HUES64 (cell line): ENCODE measurements at regions not wholly inside any gene's neighbourhood (a gene's known extent, or its start where the extent isn't known, plus 50 kb on each side); places are given as distances from the start of the nearest gene placed in this dataset.

ENCODE experiments used
- H3K27ac ChIP-seq: 2 replicates; pipeline ENCODE4 v1.7.0; 2013; ENCODE audit warnings: low read depth, low read length, inconsistent platforms
- H3K27me3 ChIP-seq: 2 replicates; pipeline ENCODE4 v1.6.1; 2013; ENCODE audit warnings: mild to moderate bottlenecking, low read length; ENCODE audit not compliant: insufficient read depth
- H3K36me3 ChIP-seq: 2 replicates; pipeline ENCODE4 v1.6.1; 2013; ENCODE audit warnings: mild to moderate bottlenecking, low read length; ENCODE audit not compliant: insufficient read depth
- H3K4me1 ChIP-seq: 2 replicates; pipeline ENCODE4 v1.6.1; 2013; ENCODE audit warnings: mild to moderate bottlenecking, low read length, moderate library complexity; ENCODE audit not compliant: insufficient read depth
- H3K4me3 ChIP-seq: 2 replicates; pipeline ENCODE4 v1.5.1; 2013; ENCODE audit warnings: mild to moderate bottlenecking, low read length, moderate library complexity
- H3K9ac ChIP-seq: 2 replicates; pipeline ENCODE4 v1.6.1; 2013; ENCODE audit warnings: mild to moderate bottlenecking, low read depth, low read length
- H3K9me3 ChIP-seq: 2 replicates; pipeline ENCODE4 v1.6.1; 2013; ENCODE audit warnings: low read depth, low read length; ENCODE audit not compliant: insufficient read depth
- WGBS: fragments of 150-250, 120-280 bp; methylation state at CpG from one replicate; pipeline ENCODE4 v1.1.7; 2013; ENCODE audit warnings: missing lambda C conversion rate; 5-methylcytosine and 5-hydroxymethylcytosine counted together

DNA sequence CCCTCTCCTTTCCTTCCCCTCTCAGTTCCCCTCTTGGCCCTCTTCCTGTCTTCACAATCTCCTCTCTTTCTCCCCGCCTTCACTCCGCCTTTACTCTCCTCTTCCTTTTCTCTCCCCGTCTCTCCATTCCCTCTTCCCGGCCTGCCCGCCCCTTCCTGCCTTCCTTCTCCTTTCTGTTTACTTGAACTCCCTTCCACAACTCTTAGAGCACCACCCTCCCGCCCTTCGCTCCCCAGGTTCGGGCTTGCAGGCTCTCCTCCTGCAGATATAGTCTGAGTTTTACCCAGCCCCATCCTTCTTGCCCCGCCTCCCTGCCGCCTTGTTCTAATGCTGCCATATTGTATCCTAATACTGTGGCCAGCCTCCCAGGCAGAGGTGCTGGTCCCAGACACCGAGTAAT lies 201.5 kb upstream of the N4BP1 start:
- H3K9ac ChIP-seq, result 0 out of 2 replicates have a peak overlapping the region, but pooled peaks have one; percentile 25
- no peak overlapping the region for H3K27ac ChIP-seq
- H3K27me3 ChIP-seq, result peaks cover 52% of the 10 kb centered on the region
- H3K4me1 ChIP-seq, result peaks cover 5% of the 10 kb centered on the region
- no peaks in the 10 kb centered on the region for H3K9me3 ChIP-seq
- WGBS, result 32% methylated on average over 11 of the region's 11 CpGs
- peak overlapping the region; percentile 49 for H3K4me3 ChIP-seq
- no peaks in the 10 kb centered on the region for H3K36me3 ChIP-seq

DNA sequence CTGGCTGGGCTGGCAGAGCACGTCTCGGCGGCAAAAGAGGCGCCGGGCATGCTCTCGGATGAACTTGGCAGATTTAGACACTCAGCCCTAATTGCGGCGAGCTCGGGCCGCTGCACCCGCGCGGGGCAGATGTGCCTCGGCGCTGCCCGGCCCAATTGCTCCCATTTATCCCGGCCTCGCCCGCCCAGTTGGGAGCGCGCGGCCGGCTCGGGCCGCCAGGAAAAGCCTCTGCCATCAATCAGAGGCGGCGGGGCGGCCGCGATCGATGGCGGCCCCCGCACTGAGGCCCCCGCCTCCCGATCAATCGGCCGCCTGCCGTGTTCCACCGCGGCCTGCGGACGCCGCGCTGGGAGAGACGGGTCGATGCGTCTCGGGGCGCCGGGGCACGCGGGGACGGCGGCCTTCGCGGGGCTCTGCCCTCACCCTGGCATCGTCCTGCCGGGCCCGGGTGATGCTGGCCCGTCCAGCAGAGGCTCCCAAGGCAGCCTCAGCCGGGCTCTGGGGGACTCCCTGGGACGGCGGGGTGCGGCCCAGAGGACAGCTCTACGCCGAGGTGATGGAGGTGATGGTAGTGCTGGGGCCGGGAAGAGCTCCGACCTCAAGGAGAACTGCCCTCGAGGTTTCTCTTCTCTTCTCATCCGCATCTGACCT lies 200.9 kb upstream of the N4BP1 start:
- Histone ChIP-seq H3K36me3 (no peaks in the 10 kb centered on the region), H3K27me3 (peaks cover 52% of the 10 kb centered on the region), H3K4me1 (peaks cover 5% of the 10 kb centered on the region), H3K27ac (no peak overlapping the region), H3K4me3 (peak overlapping the region; percentile 49), H3K9ac (peak overlapping the region; percentile 38; the same call in 1 of the 2 replicates), H3K9me3 (no peaks in the 10 kb centered on the region)
- WGBS, result 2% methylated on average over 70 of the region's 70 CpGs

DNA sequence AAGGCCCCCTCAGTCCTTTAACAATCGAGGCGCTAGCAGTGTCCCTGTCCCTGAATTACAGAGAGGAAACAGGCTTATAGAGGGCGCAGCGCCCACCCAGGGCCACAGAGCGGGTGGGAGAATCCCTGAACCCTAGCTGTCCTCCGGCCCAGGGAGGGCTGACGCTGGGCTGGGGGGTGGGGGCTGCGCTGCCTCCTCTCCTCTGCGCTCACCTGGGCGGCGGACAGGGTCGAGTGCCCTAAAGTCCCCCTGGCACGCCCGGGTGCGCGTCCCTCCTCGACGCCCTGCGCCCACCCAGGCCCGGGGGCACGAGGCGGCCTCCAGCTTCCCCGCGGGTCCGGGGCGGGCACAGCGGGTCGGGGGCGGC lies 200.4 kb upstream of the N4BP1 start:
- Histone ChIP-seq H3K9ac (no peak overlapping the region), H3K27ac (no peak overlapping the region), H3K36me3 (no peaks in the 10 kb centered on the region), H3K4me1 (peaks cover 5% of the 10 kb centered on the region), H3K9me3 (no peaks in the 10 kb centered on the region), H3K27me3 (peaks cover 52% of the 10 kb centered on the region), H3K4me3 (peak overlapping the region; percentile 49)
- WGBS, result 15% methylated on average over 29 of the region's 29 CpGs

DNA sequence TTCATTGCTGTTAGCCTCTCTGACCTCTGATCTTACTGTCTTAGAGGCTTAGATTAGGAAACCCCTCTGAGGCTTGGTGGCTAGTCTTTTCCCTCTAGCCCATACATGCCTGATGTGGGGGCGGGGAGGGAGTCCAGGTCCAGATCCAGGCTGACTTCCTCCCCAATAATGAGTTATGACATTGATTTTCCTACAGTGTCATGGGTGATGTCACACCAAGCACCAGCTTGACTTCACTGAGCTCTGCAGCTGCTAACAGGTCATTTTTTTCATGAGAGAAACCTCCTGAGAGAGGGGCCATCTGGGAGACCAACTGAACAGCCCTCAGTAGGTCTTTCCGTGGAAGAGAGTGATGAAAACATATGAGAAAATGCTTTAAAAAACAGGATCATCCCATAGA lies 180.2 kb upstream of the N4BP1 start:
- 100% methylated on average over 1 of the region's 2 CpGs for WGBS
- no peak overlapping the region for H3K9ac ChIP-seq
- no peak overlapping the region for H3K27ac ChIP-seq
- H3K4me1 ChIP-seq, result peaks cover 13% of the 10 kb centered on the region
- H3K9me3 ChIP-seq, result 0 out of 2 replicates have a peak, but pooled peaks cover 5% of the 10 kb centered on the region
- H3K27me3 ChIP-seq, result no peaks in the 10 kb centered on the region
- no peak overlapping the region for H3K4me3 ChIP-seq
- no peaks in the 10 kb centered on the region for H3K36me3 ChIP-seq

DNA sequence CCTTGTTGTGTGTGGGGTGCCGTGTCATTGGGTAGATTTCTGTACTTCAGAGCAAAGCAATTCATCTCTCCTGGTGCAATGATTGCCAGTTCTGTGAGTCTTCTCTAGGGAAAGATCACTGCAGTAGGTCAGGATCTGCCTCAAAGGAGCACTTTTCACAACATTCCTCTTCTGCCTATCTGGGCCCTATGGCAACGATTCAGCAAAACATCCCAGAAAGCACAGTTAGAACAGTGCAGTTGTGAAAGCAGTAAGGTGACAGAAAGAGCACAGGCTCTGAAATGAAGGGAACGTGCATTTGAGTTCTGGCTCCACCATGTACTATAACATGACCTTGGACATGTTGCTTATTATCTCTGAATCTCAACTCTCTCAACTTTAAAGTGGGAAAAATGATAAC lies 178.5 kb upstream of the N4BP1 start:
- 85% methylated on average over 3 of the region's 3 CpGs for WGBS
- 0 out of 2 replicates have a peak, but pooled peaks cover 9% of the 10 kb centered on the region for H3K9me3 ChIP-seq
- no peaks in the 10 kb centered on the region for H3K36me3 ChIP-seq
- no peak overlapping the region for H3K4me3 ChIP-seq
- H3K4me1 ChIP-seq, result peaks cover 8% of the 10 kb centered on the region; the same call in 1 of the 2 replicates
- H3K27ac ChIP-seq, result no peak overlapping the region
- no peak overlapping the region for H3K9ac ChIP-seq
- H3K27me3 ChIP-seq, result no peaks in the 10 kb centered on the region

DNA sequence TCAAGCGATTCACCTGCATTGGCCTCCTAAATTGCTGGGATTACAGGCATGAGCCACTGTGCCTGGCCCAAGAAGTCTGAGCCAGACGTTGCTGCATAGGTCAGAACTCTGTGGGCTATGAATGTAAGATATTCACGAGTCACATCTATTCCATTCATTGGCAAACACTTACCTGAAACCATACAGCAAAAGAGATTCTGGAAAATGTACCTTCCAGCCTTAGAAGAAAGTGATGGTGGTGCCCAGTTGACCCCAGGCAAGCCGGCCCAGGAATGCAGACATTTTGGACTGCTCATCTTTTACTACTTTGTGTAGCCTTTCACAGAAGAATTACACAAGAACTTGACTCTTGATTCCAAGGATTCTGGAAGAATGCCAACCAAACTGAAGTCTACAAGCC lies 135.6 kb upstream of the N4BP1 start:
- Histone ChIP-seq H3K9me3 (peaks cover 10% of the 10 kb centered on the region), H3K27me3 (no peaks in the 10 kb centered on the region), H3K4me3 (no peak overlapping the region), H3K9ac (no peak overlapping the region), H3K27ac (no peak overlapping the region), H3K36me3 (no peaks in the 10 kb centered on the region), H3K4me1 (no peaks in the 10 kb centered on the region)
- 92% methylated on average over 4 of the region's 4 CpGs for WGBS

DNA sequence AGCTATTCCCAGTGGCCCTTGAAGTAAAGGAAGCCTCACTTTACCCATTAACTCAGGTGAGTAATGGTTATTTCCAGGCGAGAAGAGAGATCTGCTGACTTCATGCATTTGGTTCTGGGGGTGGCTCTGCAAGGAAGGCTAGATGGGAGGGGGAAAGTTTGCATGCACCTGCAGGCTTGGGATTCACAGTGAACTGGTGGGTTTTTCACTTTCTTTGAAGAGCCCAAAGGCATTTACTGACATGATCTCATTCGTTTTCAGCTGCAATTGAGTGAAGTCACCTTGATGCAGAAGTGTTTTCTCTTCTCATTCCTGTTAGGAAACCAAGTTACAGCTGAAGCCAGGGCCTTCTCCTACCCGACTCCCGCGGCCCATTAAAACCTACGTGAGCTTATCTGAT lies 131.0 kb upstream of the N4BP1 start:
- H3K27ac ChIP-seq, result no peak overlapping the region
- no peaks in the 10 kb centered on the region for H3K36me3 ChIP-seq
- peaks cover 5% of the 10 kb centered on the region; the same call in 1 of the 2 replicates for H3K4me1 ChIP-seq
- 83% methylated on average over 6 of the region's 6 CpGs for WGBS
- H3K9ac ChIP-seq, result no peak overlapping the region
- H3K9me3 ChIP-seq, result peaks cover 10% of the 10 kb centered on the region
- H3K4me3 ChIP-seq, result no peak overlapping the region
- H3K27me3 ChIP-seq, result no peaks in the 10 kb centered on the region

DNA sequence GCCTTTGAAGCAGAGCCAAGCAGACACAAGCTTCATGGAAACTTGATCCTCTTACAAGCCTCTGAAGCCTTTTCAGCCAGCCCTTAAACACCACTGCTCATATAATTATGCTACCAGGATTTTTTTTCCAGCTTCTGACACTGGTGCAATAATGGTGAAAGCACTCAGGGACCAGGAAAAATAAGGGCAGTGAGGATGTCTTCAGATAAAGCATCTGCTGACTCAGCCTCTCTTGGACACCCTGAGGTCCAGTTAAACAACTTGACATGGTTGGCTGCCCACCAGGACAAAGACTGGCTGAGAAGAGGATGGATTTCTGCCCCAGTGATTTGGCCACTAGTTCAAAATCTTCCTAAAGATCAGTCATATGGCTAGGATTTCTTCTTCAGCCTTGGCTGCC lies 124.2 kb upstream of the N4BP1 start:
- Histone ChIP-seq H3K9ac (no peak overlapping the region), H3K36me3 (no peaks in the 10 kb centered on the region), H3K4me3 (no peak overlapping the region), H3K9me3 (no peaks in the 10 kb centered on the region), H3K4me1 (peaks cover 5% of the 10 kb centered on the region; the same call in 1 of the 2 replicates), H3K27ac (no peak overlapping the region), H3K27me3 (no peaks in the 10 kb centered on the region)

DNA sequence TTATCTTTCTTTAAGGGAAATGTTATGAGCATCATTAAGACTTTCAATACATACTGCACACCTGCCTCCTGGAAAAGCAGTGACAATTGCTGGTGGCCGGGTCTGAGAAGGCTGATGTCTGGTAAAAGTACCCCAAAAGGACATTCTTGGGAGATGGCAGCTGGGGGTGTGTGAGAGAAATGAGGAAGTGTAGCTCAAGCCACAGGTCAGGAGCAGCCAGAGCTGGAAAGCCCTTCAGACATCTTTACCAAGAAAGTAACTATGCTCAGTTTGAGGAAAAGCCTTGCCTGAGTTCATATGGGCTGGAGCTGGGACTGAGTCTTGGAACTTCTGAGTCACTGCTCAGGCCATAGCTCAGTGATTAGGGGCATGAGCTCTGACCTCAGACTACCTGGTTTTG lies 94.7 kb upstream of the N4BP1 start:
- no peak overlapping the region for H3K27ac ChIP-seq
- no peaks in the 10 kb centered on the region for H3K4me1 ChIP-seq
- 89% methylated on average over 1 of the region's 1 CpG for WGBS
- no peaks in the 10 kb centered on the region for H3K9me3 ChIP-seq
- no peaks in the 10 kb centered on the region for H3K36me3 ChIP-seq
- H3K9ac ChIP-seq, result no peak overlapping the region
- H3K27me3 ChIP-seq, result no peaks in the 10 kb centered on the region
- H3K4me3 ChIP-seq, result no peak overlapping the region

DNA sequence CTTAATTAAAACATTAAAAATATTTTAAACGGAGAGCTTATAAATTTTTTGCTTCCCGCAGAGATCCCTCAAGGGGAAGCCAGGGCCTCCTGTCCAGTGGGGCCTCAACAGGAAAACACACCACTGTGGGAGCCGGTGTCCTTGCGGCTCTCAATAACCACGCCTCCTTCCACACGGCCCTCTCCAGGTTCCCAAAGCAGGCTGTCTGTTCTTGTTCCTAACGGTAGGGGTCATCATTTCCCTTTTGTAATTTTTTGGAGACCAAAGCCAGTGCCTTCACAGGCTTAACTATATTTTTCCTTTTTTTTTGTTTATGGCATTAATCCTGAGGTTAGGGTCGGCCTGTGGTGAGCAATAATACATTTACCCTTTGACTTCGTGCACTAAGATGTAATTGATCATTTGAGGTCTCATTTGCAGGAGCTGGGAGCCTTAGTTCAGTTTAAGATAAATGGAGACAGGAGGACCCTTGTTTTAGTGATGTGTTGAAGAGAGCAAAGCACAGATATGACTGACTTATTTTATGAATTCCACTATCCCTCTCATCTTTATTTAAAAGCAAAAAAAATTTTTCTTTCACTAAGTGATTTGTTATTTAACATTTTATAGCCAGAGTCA lies 77.5 kb upstream of the N4BP1 start:
- WGBS, result 5% methylated on average over 8 of the region's 9 CpGs
- Histone ChIP-seq H3K9ac (no peak overlapping the region), H3K36me3 (no peaks in the 10 kb centered on the region), H3K27me3 (no peaks in the 10 kb centered on the region), H3K4me1 (no peaks in the 10 kb centered on the region; the same call in 1 of the 2 replicates), H3K9me3 (no peaks in the 10 kb centered on the region), H3K4me3 (no peak overlapping the region), H3K27ac (no peak overlapping the region)

DNA sequence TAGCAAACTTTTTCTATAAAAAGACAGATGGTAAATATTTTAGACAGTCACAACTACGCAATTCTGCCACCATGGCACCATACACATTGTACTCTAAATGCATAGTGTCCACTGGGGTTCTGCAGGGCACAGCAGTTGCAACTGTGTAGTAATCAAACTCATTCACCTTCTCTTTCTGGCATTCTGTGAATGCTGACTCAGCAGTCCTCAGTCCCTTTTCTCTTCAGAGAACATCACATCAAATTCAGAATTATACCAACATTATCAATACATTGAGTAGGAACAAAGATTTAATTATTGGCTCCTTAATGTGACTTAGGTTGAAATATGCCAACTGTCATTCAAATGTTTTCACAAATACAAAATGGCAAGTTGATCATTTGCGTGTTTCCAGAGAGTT lies 74.2 kb upstream of the N4BP1 start:
- H3K27me3 ChIP-seq, result no peaks in the 10 kb centered on the region
- no peak overlapping the region for H3K4me3 ChIP-seq
- H3K9ac ChIP-seq, result no peak overlapping the region
- H3K9me3 ChIP-seq, result no peaks in the 10 kb centered on the region
- no peaks in the 10 kb centered on the region for H3K36me3 ChIP-seq
- WGBS, result 99% methylated on average over 2 of the region's 2 CpGs
- H3K27ac ChIP-seq, result no peak overlapping the region
- peaks cover 5% of the 10 kb centered on the region for H3K4me1 ChIP-seq
